ENCODE measurements at regions not wholly inside any gene's neighbourhood (a gene's known extent, or its start where the extent isn't known, plus 50 kb on each side); places are given as distances from the start of the nearest gene placed in this dataset.

DNA sequence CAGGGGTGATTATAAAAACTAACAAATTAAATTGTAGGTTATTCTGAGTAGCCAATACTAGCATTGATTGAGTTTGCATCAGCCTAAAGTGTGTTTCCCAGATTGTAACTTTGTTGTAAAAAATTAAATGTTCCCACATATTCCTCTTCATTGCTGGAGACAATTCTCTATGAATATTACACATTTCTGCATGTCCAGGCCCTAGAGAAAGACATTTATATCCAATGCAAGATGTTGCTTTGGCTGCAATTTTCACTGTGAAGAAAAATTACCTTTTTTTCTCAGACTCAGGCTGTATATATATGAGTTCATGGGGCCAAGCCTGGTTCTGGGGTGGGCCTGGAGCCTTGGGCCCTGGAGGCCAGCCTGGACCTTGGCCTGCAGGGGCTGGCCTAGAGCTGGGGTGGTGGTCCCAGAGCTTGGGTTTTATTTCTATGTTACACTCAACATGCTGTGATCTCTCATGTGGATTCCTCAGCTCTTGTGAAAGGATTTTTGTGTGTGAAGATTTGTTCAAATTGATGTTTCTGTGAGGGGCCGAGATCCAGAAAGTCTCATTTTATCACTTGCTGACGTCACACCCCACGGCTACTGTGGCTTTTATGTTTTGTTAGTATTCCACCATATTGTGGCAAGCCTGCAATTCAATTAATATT, 232.5 kb downstream of the SPATA31A1 start:
- no peak for TF ChIP-seq POLR2A (IDR thresholded peaks at IDR 0.05; ENCODE audit: borderline replicate concordance, extremely low read depth, insufficient read depth, insufficient read length)
- TF ChIP-seq, protein P1, sequence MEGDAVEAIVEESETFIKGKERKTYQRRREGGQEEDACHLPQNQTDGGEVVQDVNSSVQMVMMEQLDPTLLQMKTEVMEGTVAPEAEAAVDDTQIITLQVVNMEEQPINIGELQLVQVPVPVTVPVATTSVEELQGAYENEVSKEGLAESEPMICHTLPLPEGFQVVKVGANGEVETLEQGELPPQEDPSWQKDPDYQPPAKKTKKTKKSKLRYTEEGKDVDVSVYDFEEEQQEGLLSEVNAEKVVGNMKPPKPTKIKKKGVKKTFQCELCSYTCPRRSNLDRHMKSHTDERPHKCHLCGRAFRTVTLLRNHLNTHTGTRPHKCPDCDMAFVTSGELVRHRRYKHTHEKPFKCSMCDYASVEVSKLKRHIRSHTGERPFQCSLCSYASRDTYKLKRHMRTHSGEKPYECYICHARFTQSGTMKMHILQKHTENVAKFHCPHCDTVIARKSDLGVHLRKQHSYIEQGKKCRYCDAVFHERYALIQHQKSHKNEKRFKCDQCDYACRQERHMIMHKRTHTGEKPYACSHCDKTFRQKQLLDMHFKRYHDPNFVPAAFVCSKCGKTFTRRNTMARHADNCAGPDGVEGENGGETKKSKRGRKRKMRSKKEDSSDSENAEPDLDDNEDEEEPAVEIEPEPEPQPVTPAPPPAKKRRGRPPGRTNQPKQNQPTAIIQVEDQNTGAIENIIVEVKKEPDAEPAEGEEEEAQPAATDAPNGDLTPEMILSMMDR (IDR thresholded peaks at IDR 0.05 in 2 of 3, conservative IDR thresholded peaks at IDR 0.05 in 1 of 3; ENCODE audit: borderline replicate concordance in 1 of 3, insufficient read depth in 1 of 3, low read depth in 2 of 3, low read length in 2 of 3): no peak
- TF ChIP-seq TCF7L2 (IDR thresholded peaks at IDR 0.05; ENCODE audit: borderline replicate concordance, extremely low read depth, insufficient read depth, insufficient read length): no peak
- no peak for TF ChIP-seq JUND (IDR thresholded peaks at IDR 0.05)
- TF ChIP-seq EZH2phosphoT487 (IDR thresholded peaks at IDR 0.05; ENCODE audit: borderline replicate concordance): no peak
- TF ChIP-seq, protein P2, sequence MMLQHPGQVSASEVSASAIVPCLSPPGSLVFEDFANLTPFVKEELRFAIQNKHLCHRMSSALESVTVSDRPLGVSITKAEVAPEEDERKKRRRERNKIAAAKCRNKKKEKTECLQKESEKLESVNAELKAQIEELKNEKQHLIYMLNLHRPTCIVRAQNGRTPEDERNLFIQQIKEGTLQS (IDR thresholded peaks at IDR 0.05): no peak
- TF ChIP-seq RAD21 (IDR thresholded peaks at IDR 0.05; ENCODE audit: low read depth): no peak
- no peak for TF ChIP-seq ZNF274 (IDR thresholded peaks at IDR 0.05; ENCODE audit: low read depth, low read length)
